Gastrocnemius medialis (tissue), 4 donors: ENCODE measurements at regions not wholly inside any gene's neighbourhood (a gene's known extent, or its start where the extent isn't known, plus 50 kb on each side); places are given as distances from the start of the nearest gene placed in this dataset.

Experiments used
- ATAC-seq, 2 donors: fragments of 150-250 bp; one replicate each; pipeline ENCODE4 v1.9.1; 2016
- DNase-seq, 2 donors: peaks; one replicate each; pipeline ENCODE4 v3.0.0-alpha.2; 2019
- H3K27ac ChIP-seq, 4 donors: fragments of 200-600 bp; sonication (generic); 1 replicate in 1 of 4; 2 replicates in 3 of 4; pipeline ENCODE4 v1.5.1; 2016 to 2018; ENCODE audit warnings: mild to moderate bottlenecking in 2 of 4, moderate library complexity in 1 of 4
- H3K27me3 ChIP-seq, 3 donors: fragments of 200-600 bp; sonication (generic) in 2 of 3; 1 replicate in 1 of 3; 2 replicates in 2 of 3; pipeline versions ENCODE4 v1.5.1 to v1.6.0; 2016 to 2019; ENCODE audit warnings: mild to moderate bottlenecking in 1 of 3, moderate library complexity in 1 of 3
- H3K36me3 ChIP-seq, 2 donors: fragments of 200-600 bp; sonication (generic) in 1 of 2; one replicate each; pipeline ENCODE4 v1.5.1; 2017 to 2018
- H3K4me1 ChIP-seq, 2 donors: fragments of 200-600 bp; sonication (generic) in 1 of 2; one replicate each; pipeline ENCODE4 v1.5.1; 2016 to 2017; ENCODE audit warnings: mild to moderate bottlenecking in 2 of 2
- H3K4me3 ChIP-seq, 4 donors: fragments of 200-600 bp; sonication (generic) in 3 of 4; 1 replicate in 1 of 4; 2 replicates in 3 of 4; pipeline ENCODE4 v1.5.1; 2016 to 2019; ENCODE audit warnings: mild to moderate bottlenecking in 2 of 4
- H3K9me3 ChIP-seq, 3 donors: fragments of 200-600 bp; sonication (generic) in 2 of 3; 1 replicate in 1 of 3; 2 replicates in 2 of 3; pipeline ENCODE4 v1.5.1; 2016 to 2019
- CTCF ChIP-seq, 5 experiments: fragments of 450-650 bp in 3 of 5; fragments of 200-600 bp in 2 of 5; sonication (generic) in 2 of 5; IDR thresholded peaks in 4 of 5; conservative IDR thresholded peaks in 1 of 5; 1 replicate in 4 of 5; 2 replicates in 1 of 5; pipeline ENCODE4 v1.5.1; 2016 to 2019; ENCODE audit warnings: antibody characterized with exemption in 5 of 5, mild to moderate bottlenecking in 3 of 5, moderate library complexity in 3 of 5
- POLR2A ChIP-seq, 2 donors: fragments of 450-650 bp; IDR thresholded peaks; one replicate each; pipeline ENCODE4 v1.6.1; 2017; ENCODE audit warnings: antibody characterized with exemption in 2 of 2, mild to moderate bottlenecking in 2 of 2, moderate library complexity in 2 of 2
- in situ Hi-C, 4 donors: fragments of 200-750 bp; cut with MboI; loops; one replicate each; pipeline versions ENCODE4 v1.15.0 to v1.8.0; 2017; ENCODE audit warnings: low sequenced_read_pairs in 4 of 4
- intact Hi-C: fragments of 100-400 bp; cut with DNase I; formaldehyde crosslinking; loops from one replicate; pipeline ENCODE4 v1.15.1; 2023; ENCODE audit warnings: low total_unique reads

- H3K9me3 ChIP-seq, result no peaks in the 10 kb centered on the region
- intact Hi-C loops, result no loop called here
- in situ Hi-C loops, result no loop called here
- H3K4me1 ChIP-seq, result no peaks in the 10 kb centered on the region
- H3K36me3 ChIP-seq, result no peaks in the 10 kb centered on the region
- H3K27me3 ChIP-seq, result no peaks in the 10 kb centered on the region
- no peak overlapping the region for H3K4me3 ChIP-seq
- ATAC-seq (no peak), DNase-seq (no peak)
- TF ChIP-seq CTCF (IDR thresholded peaks at IDR 0.05 in 4 of 5, conservative IDR thresholded peaks at IDR 0.05 in 1 of 5) (no peak), POLR2A (IDR thresholded peaks at IDR 0.05) (no peak)
- no peak overlapping the region for H3K27ac ChIP-seq
Measured at GRCh38 chr13:99819967-99820366, 151.6 kb downstream of the ZIC5 start.

DNA sequence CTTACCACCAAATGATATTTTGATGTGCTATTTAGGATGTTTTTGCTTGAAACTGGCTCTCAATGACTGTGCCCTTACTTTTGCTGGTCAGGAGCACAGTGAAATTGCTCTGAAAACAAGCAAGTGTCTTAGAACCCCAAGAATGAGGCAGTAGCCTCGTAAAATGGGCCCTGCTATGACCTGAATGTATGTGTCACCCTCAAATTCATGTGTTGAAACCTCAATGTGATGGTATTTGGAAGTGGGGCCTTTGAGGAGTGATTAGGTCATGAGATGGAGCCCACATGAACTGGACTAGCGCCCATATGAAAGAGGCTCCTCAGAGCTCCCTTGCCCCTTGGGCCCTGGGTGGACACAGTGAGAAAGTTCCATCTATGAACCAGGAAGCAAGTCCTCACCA, 155.2 kb downstream of the ZIC5 start:
- TF ChIP-seq POLR2A (IDR thresholded peaks at IDR 0.05), result no peak
- TF ChIP-seq CTCF (IDR thresholded peaks at IDR 0.05 in 4 of 5, conservative IDR thresholded peaks at IDR 0.05 in 1 of 5), result no peak
- Histone ChIP-seq H3K27me3 (no peaks in the 10 kb centered on the region), H3K27ac (no peak overlapping the region), H3K4me1 (no peaks in the 10 kb centered on the region), H3K36me3 (no peaks in the 10 kb centered on the region), H3K4me3 (no peak overlapping the region), H3K9me3 (no peaks in the 10 kb centered on the region)
- no peak for ATAC-seq
- in situ Hi-C loops, result no loop called here
- DNase-seq, result no peak
- intact Hi-C loops, result no loop called here

GRCh38 chr13:99813336-99814095, 158.1 kb downstream of the ZIC5 start:
- no peak overlapping the region for H3K27ac ChIP-seq
- H3K36me3 ChIP-seq, result no peaks in the 10 kb centered on the region
- no peaks in the 10 kb centered on the region for H3K27me3 ChIP-seq
- DNase-seq (no peak), ATAC-seq (no peak)
- H3K9me3 ChIP-seq, result no peaks in the 10 kb centered on the region
- H3K4me3 ChIP-seq, result no peak overlapping the region
- intact Hi-C loops, result no loop called here
- no peaks in the 10 kb centered on the region for H3K4me1 ChIP-seq
- in situ Hi-C loops, result no loop called here
- no peak for TF ChIP-seq CTCF (IDR thresholded peaks at IDR 0.05 in 4 of 5, conservative IDR thresholded peaks at IDR 0.05 in 1 of 5)
- TF ChIP-seq POLR2A (IDR thresholded peaks at IDR 0.05), result no peak

- intact Hi-C loops (no loop called here), in situ Hi-C loops (no loop called here)
- Histone ChIP-seq H3K9me3 (no peaks in the 10 kb centered on the region), H3K4me1 (no peaks in the 10 kb centered on the region), H3K36me3 (no peaks in the 10 kb centered on the region), H3K27me3 (no peaks in the 10 kb centered on the region), H3K4me3 (no peak overlapping the region), H3K27ac (no peak overlapping the region)
- ATAC-seq (no peak), DNase-seq (no peak)
- no peak for TF ChIP-seq CTCF (IDR thresholded peaks at IDR 0.05 in 4 of 5, conservative IDR thresholded peaks at IDR 0.05 in 1 of 5)
- no peak for TF ChIP-seq POLR2A (IDR thresholded peaks at IDR 0.05)
Measured at GRCh38 chr13:99812625-99813024, 158.9 kb downstream of the ZIC5 start.
